RWPE2 (cell line): ENCODE measurements at regions not wholly inside any gene's neighbourhood (a gene's known extent, or its start where the extent isn't known, plus 50 kb on each side); places are given as distances from the start of the nearest gene placed in this dataset.

Source experiments
- ATAC-seq: fragments of 200-7000 bp; cut with Tn5 transposase; 3 replicates; pipeline ENCODE4 v1.9.1; 2021; ENCODE audit warnings: low read depth
- DNase-seq: peaks from one replicate; pipeline ENCODE4 v3.0.0-alpha.2; 2020; ENCODE audit warnings: low spot score
- H3K27ac ChIP-seq: fragments of 450-650 bp; 2 replicates; pipeline ENCODE4 v1.5.1; 2017; ENCODE audit warnings: mild to moderate bottlenecking; ENCODE audit not compliant: poor library complexity, severe bottlenecking
- H3K27me3 ChIP-seq: fragments of 250-450 bp; sonication (Bioruptor Pico); 2 replicates; pipeline ENCODE4 v1.5.1; 2021; ENCODE audit warnings: mild to moderate bottlenecking, moderate library complexity; ENCODE audit not compliant: insufficient read depth, poor library complexity, severe bottlenecking
- H3K36me3 ChIP-seq: fragments of 250-450 bp; sonication (Bioruptor Pico); 2 replicates; pipeline ENCODE4 v1.5.1; 2020; ENCODE audit warnings: low read depth, mild to moderate bottlenecking, moderate library complexity
- H3K4me1 ChIP-seq: fragments of 250-450 bp; sonication (Bioruptor Pico); 2 replicates; pipeline ENCODE4 v1.5.1; 2021; ENCODE audit warnings: mild to moderate bottlenecking, moderate library complexity; ENCODE audit not compliant: insufficient read depth, poor library complexity, severe bottlenecking
- H3K4me3 ChIP-seq: fragments of 250-450 bp; sonication (Bioruptor Pico); 2 replicates; pipeline ENCODE4 v1.5.1; 2021; ENCODE audit warnings: mild to moderate bottlenecking, moderate library complexity; ENCODE audit not compliant: severe bottlenecking
- H3K9me3 ChIP-seq: fragments of 250-450 bp; sonication (Bioruptor Pico); 2 replicates; pipeline ENCODE4 v1.5.1; 2021; ENCODE audit warnings: mild to moderate bottlenecking, moderate library complexity; ENCODE audit not compliant: severe bottlenecking
- CTCF ChIP-seq: fragments of 450-650 bp; IDR thresholded peaks from one replicate; pipeline ENCODE4 v1.5.1; 2017; ENCODE audit warnings: mild to moderate bottlenecking, moderate library complexity; ENCODE audit not compliant: poor library complexity, severe bottlenecking

DNA sequence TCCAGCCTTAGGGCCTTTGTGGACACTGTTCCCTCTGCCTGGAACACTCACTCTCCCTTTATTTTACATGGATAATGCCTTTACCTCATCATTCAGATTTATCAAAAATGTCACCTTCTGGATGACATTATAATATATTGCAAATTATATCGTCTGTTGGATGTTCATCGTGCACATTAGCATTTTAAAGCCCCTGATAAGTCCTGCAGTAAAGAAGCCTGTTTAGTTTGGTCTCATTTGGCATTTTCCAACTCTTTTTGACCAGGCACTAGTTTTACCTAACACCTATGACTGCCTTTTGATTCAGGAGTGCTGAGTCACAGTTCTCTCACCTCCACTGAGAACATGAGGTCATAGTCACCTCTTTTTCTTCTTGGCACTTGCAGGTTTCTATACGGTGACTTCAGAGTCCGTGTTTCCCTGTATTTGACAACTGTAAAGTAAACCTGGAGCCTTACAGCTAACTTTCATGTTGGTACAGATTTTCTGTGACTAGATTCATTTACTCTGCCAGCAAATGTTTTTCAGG, 57.7 kb upstream of the STC2 start:
- H3K4me1 ChIP-seq: no peaks in the 10 kb centered on the region
- no peak overlapping the region for H3K4me3 ChIP-seq
- DNase-seq (no peak), ATAC-seq (peak; percentile 44; the same call in 1 of the 3 replicates)
- H3K27me3 ChIP-seq: no peaks in the 10 kb centered on the region
- TF ChIP-seq CTCF: no peak
- no peaks in the 10 kb centered on the region for H3K36me3 ChIP-seq
- no peak overlapping the region for H3K27ac ChIP-seq
- H3K9me3 ChIP-seq: no peaks in the 10 kb centered on the region

- no peaks in the 10 kb centered on the region for H3K27me3 ChIP-seq
- no peak for TF ChIP-seq CTCF
- DNase-seq: no peak
- no peak for ATAC-seq
- H3K4me1 ChIP-seq: no peaks in the 10 kb centered on the region
- H3K4me3 ChIP-seq: no peak overlapping the region
- H3K36me3 ChIP-seq: no peaks in the 10 kb centered on the region
- H3K9me3 ChIP-seq: no peaks in the 10 kb centered on the region
- H3K27ac ChIP-seq: no peak overlapping the region
Observed at GRCh38 chr5:173383711-173384110, 55.5 kb upstream of the STC2 start.

DNA sequence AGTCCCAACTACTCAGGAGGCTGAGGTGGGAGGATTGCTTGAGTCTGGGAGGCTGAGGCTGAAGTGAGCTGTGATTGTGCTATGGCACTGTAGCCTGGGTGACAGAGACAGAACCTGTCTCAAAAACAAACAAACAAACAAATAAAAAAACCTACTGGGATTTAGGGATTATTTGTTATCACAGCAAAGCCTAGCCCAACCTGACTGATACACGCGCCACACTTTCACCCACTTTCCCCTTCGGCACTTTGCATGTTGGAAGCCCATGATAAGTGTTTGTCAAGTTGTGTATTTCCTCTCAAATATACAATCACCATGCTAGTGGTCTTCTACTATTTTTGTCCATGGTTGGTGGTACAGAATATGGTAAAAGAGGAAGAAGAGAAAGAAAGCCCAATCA, 50.5 kb upstream of the STC2 start:
- Histone ChIP-seq H3K9me3 (no peaks in the 10 kb centered on the region), H3K4me3 (no peak overlapping the region), H3K27me3 (no peaks in the 10 kb centered on the region), H3K27ac (no peak overlapping the region), H3K4me1 (no peaks in the 10 kb centered on the region), H3K36me3 (no peaks in the 10 kb centered on the region)
- TF ChIP-seq CTCF: no peak
- ATAC-seq: no peak
- no peak for DNase-seq
